Caco-2 (cell line): ENCODE measurements at regions not wholly inside any gene's neighbourhood (a gene's known extent, or its start where the extent isn't known, plus 50 kb on each side); places are given as distances from the start of the nearest gene placed in this dataset.
"Not testable (repeated sequence)": the region's sequence is repeated elsewhere in the genome, so short reads cannot be mapped to it uniquely, and the experiment has no call there.

Experiments used
- BruUV-seq: library from RNA; stranded (reverse); fragments of 400-500 nt; replicated peaks from 2 replicates; lab custom pipeline; 2021; lab: Mats Ljungman, UMichigan
- CTCF ChIA-PET: fragments of 300-600 bp; sonication (Branson Sonifier 250); formaldehyde crosslinking; loops from one replicate; lab custom pipeline; 2022; ENCODE audit warnings: antibody characterized with exemption; lab: Charles Lee
- POLR2A ChIA-PET: fragments of 300-600 bp; sonication (Branson Sonifier 250); formaldehyde crosslinking; loops from one replicate; lab custom pipeline; 2022; ENCODE audit warnings: antibody characterized with exemption; lab: Charles Lee
- DNase-seq, 2 experiments: peaks; one replicate each; pipeline versions ENCODE4 v3.0.0 to v3.0.0-alpha.2; 2020 to 2022
- H3K27me3 ChIP-seq: replicated peaks from 2 replicates; pipeline ENCODE4 v1.6.0; 2011; ENCODE audit warnings: low read length; ENCODE audit not compliant: control insufficient read depth, insufficient read depth
- H3K36me3 ChIP-seq: 2 replicates; pipeline ENCODE4 v1.5.1; 2011; ENCODE audit warnings: low read length; ENCODE audit not compliant: control insufficient read depth, insufficient read depth
- H3K4me1 ChIP-seq: fragments of 250-450 bp; sonication (Bioruptor Pico); 2 replicates; pipeline ENCODE4 v1.5.1; 2020; ENCODE audit warnings: mild to moderate bottlenecking
- H3K4me3 ChIP-seq: 2 replicates; pipeline ENCODE4 v1.5.1; 2011; ENCODE audit warnings: low read depth, mild to moderate bottlenecking, control low read depth, low read length
- H3K9me3 ChIP-seq: fragments of 250-450 bp; sonication (Bioruptor Pico); 2 replicates; pipeline ENCODE4 v1.5.1; 2020; ENCODE audit warnings: mild to moderate bottlenecking, moderate library complexity
- H3K27ac Mint-ChIP-seq: one replicate; pipeline ENCODE4 v1.8.0; 2022; ENCODE audit warnings: mixed read lengths; ENCODE audit not compliant: unreplicated experiment
- H3K27me3 Mint-ChIP-seq: one replicate; pipeline ENCODE4 v1.8.0; 2022; ENCODE audit warnings: mixed read lengths; ENCODE audit not compliant: insufficient read depth, unreplicated experiment
- H3K36me3 Mint-ChIP-seq: one replicate; pipeline ENCODE4 v1.8.0; 2022; ENCODE audit warnings: mild to moderate bottlenecking, mixed read lengths; ENCODE audit not compliant: insufficient read depth, unreplicated experiment
- H3K4me1 Mint-ChIP-seq: one replicate; pipeline ENCODE4 v1.8.0; 2022; ENCODE audit warnings: low read depth, mixed read lengths; ENCODE audit not compliant: unreplicated experiment
- H3K4me3 Mint-ChIP-seq: one replicate; pipeline ENCODE4 v1.8.0; 2022; ENCODE audit warnings: mild to moderate bottlenecking, moderate library complexity, mixed read lengths; ENCODE audit not compliant: unreplicated experiment
- H3K9me3 Mint-ChIP-seq: one replicate; pipeline ENCODE4 v1.8.0; 2022; ENCODE audit warnings: mixed read lengths; ENCODE audit not compliant: unreplicated experiment
- intact Hi-C: fragments of 100-400 bp; cut with micrococcal nuclease; formaldehyde crosslinking; loops from one replicate; pipeline ENCODE4 v1.10.0; 2022; ENCODE audit not compliant: unreplicated experiment
- TF ChIP-seq, protein P1 (sequence below), 2 experiments: fragments of 200-600 bp in 1 of 2; IDR thresholded peaks; 1 replicate in 1 of 2; 2 replicates in 1 of 2; pipeline versions ENCODE4 v1.5.1 to v1.8.0; 2011 to 2022; ENCODE audit warnings: antibody characterized with exemption in 1 of 2, control low read depth in 1 of 2, inconsistent platforms in 1 of 2, low read depth in 1 of 2, low read length in 1 of 2, mild to moderate bottlenecking in 1 of 2, moderate library complexity in 1 of 2; ENCODE audit not compliant: insufficient read depth in 1 of 2, severe bottlenecking in 1 of 2, unreplicated experiment in 1 of 2

DNA sequence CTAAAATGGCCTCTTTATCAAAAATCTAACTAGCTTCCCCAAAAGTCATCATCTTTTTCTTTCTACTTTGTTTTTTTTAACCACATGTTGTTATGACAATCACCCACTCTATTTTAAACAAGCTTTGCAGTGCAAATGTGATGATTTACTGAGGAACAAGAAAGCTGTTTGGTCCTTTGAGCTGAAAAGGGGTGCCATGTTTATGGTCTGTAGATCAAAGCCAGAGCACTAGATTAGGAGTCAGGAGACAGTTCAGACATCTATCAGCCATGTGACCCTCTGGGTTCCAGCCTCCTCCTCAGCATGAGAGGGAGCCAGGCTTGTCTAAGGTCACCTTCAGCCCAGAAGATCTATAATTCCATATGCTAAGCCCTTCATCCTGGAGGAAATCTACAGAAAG, 65.9 kb downstream of the RPL22L1 start:
- CTCF ChIA-PET = no interaction called here
- POLR2A ChIA-PET = no interaction called here

DNA sequence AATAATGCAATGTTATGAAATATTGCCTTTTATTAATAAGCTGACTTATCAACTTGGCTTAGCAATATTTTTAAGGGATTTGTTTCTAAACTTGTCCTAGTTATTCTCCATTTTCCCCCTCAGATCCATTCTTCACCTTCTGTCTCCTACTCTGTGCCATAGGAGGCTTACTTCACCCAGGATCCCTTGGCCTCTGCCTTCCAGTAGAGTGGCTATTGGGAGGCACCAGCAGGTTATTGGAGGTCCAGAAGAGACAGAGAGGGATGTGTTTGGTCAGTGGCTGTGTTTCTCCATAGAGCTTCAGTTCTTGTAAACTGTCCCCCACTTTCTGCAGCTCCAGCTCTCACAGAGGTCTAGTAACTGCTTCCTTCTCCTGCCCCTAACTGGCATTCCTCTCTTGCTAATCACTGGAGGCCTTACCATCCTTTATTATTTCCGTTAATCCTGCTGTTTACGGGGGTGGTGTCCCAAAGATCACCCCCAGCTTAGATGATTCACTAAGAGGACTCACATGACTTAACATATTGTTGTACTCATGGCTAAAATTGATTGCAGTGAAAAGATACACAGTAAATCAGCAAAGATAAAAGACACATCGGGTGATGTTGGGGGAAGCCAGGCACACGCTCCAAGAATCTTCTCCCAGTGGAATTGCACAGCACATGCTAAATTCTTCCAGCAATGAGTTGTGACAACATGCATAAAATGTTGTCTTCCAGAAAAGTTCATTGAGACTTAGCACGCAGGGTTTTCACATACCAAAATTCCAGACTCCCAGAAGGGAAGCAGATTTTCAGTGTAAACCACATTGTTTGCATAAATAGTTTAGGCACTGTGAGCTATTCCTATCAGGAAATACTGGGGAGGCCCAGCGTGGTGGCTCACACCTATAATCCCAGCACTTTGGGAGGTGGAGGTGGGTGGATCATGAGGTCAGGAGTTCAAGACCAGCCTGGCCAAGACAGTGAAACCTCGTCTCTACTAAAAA, 67.5 kb downstream of the RPL22L1 start:
- Histone ChIP-seq H3K4me1 (no peaks in the 10 kb centered on the region), H3K9me3 (no peaks in the 10 kb centered on the region; the same call in 1 of the 2 replicates), H3K36me3 (no peaks in the 10 kb centered on the region), H3K4me3 (no peak overlapping the region), H3K27me3 (no peaks in the 10 kb centered on the region)
- TF ChIP-seq, protein P1, sequence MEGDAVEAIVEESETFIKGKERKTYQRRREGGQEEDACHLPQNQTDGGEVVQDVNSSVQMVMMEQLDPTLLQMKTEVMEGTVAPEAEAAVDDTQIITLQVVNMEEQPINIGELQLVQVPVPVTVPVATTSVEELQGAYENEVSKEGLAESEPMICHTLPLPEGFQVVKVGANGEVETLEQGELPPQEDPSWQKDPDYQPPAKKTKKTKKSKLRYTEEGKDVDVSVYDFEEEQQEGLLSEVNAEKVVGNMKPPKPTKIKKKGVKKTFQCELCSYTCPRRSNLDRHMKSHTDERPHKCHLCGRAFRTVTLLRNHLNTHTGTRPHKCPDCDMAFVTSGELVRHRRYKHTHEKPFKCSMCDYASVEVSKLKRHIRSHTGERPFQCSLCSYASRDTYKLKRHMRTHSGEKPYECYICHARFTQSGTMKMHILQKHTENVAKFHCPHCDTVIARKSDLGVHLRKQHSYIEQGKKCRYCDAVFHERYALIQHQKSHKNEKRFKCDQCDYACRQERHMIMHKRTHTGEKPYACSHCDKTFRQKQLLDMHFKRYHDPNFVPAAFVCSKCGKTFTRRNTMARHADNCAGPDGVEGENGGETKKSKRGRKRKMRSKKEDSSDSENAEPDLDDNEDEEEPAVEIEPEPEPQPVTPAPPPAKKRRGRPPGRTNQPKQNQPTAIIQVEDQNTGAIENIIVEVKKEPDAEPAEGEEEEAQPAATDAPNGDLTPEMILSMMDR (IDR thresholded peaks at IDR 0.05; ENCODE audit: insufficient read depth in 1 of 2, low read depth in 1 of 2, low read length in 1 of 2, severe bottlenecking in 1 of 2, unreplicated experiment in 1 of 2) = no peak
- H3K36me3 Mint-ChIP-seq = no peaks in the 10 kb centered on the region
- ChIA-PET CTCF (no interaction called here), POLR2A (no interaction called here)
- H3K4me1 Mint-ChIP-seq = no peaks in the 10 kb centered on the region
- intact Hi-C loops = no loop called here
- H3K27me3 Mint-ChIP-seq = peaks cover 16% of the 10 kb centered on the region
- DNase-seq = no peak
- H3K9me3 Mint-ChIP-seq = no peaks in the 10 kb centered on the region
- BruUV-seq = no TSS peak
- no peak overlapping the region for H3K4me3 Mint-ChIP-seq
- H3K27ac Mint-ChIP-seq = no peak overlapping the region

More for the DNA sequence above, 65.9 kb downstream of the RPL22L1 start:
- H3K27me3 ChIP-seq = no peaks in the 10 kb centered on the region
- no peaks in the 10 kb centered on the region for H3K36me3 Mint-ChIP-seq
- intact Hi-C loops = no loop called here
- no peak overlapping the region for H3K4me3 Mint-ChIP-seq
- H3K4me3 ChIP-seq = no peak overlapping the region
- H3K4me1 ChIP-seq = no peaks in the 10 kb centered on the region
- TF ChIP-seq, protein P1 (IDR thresholded peaks at IDR 0.05; ENCODE audit: insufficient read depth in 1 of 2, low read depth in 1 of 2, low read length in 1 of 2, severe bottlenecking in 1 of 2, unreplicated experiment in 1 of 2) = no peak
- no peaks in the 10 kb centered on the region for H3K4me1 Mint-ChIP-seq
- H3K9me3 Mint-ChIP-seq = no peaks in the 10 kb centered on the region
- BruUV-seq = no TSS peak
- no peak for DNase-seq
- peaks cover 10% of the 10 kb centered on the region for H3K27me3 Mint-ChIP-seq
- no peaks in the 10 kb centered on the region for H3K36me3 ChIP-seq
- no peaks in the 10 kb centered on the region for H3K9me3 ChIP-seq
- no peak overlapping the region for H3K27ac Mint-ChIP-seq

DNA sequence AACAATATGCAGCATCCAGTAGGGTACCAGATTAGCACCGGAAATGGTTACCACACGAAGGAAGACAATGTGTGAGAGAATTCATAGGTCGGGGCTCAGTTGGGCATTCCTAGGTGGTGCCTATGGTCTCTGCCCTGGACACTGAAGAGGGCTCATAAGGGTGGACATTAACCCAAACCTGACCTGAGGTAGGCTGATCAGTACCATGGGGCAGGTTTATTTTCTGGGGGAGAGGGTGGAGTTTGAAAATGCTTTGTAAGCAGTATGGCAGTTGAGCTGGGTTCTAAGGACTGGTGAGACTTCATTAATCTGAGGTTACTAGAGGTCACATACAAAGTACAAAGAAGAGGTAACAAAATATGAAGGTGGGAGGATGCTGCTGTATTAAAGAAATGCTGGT, 68.4 kb downstream of the RPL22L1 start:
- H3K4me1 ChIP-seq = no peaks in the 10 kb centered on the region
- no peaks in the 10 kb centered on the region; the same call in none of the 2 replicates for H3K9me3 ChIP-seq
- DNase-seq = no peak
- intact Hi-C loops = no loop called here
- no peak overlapping the region for H3K4me3 Mint-ChIP-seq
- H3K27me3 Mint-ChIP-seq = peaks cover 16% of the 10 kb centered on the region
- no TSS peak for BruUV-seq
- TF ChIP-seq, protein P1 (IDR thresholded peaks at IDR 0.05; ENCODE audit: insufficient read depth in 1 of 2, low read depth in 1 of 2, low read length in 1 of 2, severe bottlenecking in 1 of 2, unreplicated experiment in 1 of 2) = no peak
- H3K27ac Mint-ChIP-seq = no peak overlapping the region
- H3K4me1 Mint-ChIP-seq = no peaks in the 10 kb centered on the region
- H3K36me3 Mint-ChIP-seq = no peaks in the 10 kb centered on the region
- H3K9me3 Mint-ChIP-seq = no peaks in the 10 kb centered on the region
- ChIA-PET CTCF (no interaction called here), POLR2A (no interaction called here)
- H3K4me3 ChIP-seq = no peak overlapping the region
- no peaks in the 10 kb centered on the region for H3K27me3 ChIP-seq
- H3K36me3 ChIP-seq = no peaks in the 10 kb centered on the region

DNA sequence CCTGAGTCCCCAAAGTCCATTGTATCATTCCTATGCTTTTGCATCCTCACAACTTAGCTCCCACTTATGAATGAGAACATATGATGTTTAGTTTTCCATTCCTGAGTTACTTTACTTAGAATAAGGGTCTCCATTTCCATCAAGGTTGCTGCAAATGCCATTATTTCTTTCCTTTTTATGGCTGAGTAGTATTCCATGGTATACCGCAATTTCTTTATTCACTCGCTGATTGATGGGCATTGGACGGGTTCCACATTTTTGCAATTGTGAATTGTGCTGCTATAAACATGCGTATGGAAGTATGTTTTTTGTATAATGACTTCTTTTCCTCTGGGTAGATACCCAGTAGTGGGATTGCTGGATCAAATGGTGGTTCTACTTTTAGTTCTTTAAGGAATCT, 69.7 kb downstream of the RPL22L1 start:
- H3K4me1 ChIP-seq, POLR2A ChIA-PET, BruUV-seq, H3K4me3 ChIP-seq, DNase-seq, intact Hi-C loops, H3K4me3 Mint-ChIP-seq, H3K36me3 Mint-ChIP-seq, H3K4me1 Mint-ChIP-seq, H3K27ac Mint-ChIP-seq, H3K9me3 Mint-ChIP-seq, H3K9me3 ChIP-seq, H3K27me3 ChIP-seq, H3K36me3 ChIP-seq, CTCF ChIA-PET: not testable (repeated sequence)
- peaks cover 16% of the 10 kb centered on the region for H3K27me3 Mint-ChIP-seq
